ENCODE measurements at regions not wholly inside any gene's neighbourhood (a gene's known extent, or its start where the extent isn't known, plus 50 kb on each side); places are given as distances from the start of the nearest gene placed in this dataset.

- no peak for DNase-seq
Measured at GRCh38 chr20:60454491-60454890, 496.3 kb downstream of the CDH26 start.

DNA sequence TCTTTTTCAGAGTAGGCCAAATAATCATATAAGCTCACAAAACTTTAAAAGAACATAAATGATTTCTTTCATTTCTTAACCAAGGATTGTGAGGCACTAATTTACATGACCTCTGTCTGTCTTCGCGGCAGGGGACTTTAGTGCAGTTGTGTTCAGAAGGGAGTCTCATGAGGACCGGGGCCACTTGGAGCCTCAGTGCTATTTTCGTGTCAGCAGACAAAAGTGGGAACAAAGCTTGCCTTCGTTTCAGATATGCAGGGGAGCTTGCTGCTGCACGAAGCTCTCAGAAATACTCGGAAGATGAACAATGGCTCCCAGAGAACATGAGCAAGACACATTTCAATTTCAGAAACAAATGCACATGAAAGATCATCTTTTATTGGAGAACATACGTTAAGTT, 497.0 kb downstream of the CDH26 start:
- no peak for DNase-seq

- no peak for DNase-seq
Measured at GRCh38 chr20:60459212-60459611, 501.0 kb downstream of the CDH26 start.

DNA sequence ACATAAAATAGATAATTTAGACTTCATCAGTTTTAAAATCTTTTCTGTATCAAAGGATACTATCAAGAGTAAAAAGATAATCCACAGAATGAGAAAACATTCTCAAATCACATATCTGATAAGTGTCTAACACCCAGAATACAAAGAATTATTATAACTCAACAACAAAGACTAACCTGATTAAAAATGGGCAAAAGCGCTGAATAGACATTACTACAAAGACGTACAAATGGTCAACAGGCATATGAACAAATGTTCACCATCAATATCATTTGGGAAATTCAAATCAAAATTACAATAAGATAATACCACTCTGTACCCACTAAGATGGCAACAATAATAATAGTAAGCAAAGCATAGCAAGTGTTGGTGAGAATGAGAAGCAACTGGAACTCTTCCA, 503.8 kb downstream of the CDH26 start:
- DNase-seq: no peak

- no peak for DNase-seq
Measured at GRCh38 chr20:60463798-60464197, 505.6 kb downstream of the CDH26 start.

- no peak for DNase-seq
Measured at GRCh38 chr20:60465439-60465838, 507.2 kb downstream of the CDH26 start.

DNA sequence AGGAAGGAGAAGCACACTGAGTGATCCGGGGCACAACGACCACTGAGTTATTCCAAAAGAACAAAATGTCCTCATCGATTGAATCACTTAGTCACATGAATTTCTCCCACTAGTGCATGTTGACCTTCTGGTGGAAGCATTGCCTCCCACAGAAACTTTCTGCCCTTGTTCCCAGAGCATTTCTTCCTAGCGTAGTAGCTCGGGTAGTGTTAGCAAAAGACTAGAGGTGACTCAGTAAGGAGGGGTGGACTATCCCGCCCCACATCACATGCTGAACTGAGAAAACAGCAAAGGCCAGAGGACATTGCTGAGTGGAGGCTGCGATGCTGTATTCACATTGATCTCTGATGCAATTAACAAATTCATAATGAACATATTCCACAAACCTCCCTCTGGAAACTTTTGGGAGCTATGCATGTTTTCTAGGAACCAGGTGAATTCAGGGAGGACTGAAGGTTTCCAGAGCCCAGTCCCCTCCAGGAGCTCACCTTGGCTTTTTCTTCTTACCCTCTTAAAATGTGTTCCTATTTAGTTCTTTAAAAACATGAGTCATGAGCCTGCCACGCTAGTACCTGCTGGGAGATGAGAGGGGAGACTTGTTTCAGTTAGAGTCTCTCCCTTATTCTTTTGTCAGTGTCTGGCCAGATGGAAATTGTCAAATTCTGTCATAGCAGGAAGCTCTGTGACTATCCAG, 507.9 kb downstream of the CDH26 start:
- DNase-seq: no peak

DNA sequence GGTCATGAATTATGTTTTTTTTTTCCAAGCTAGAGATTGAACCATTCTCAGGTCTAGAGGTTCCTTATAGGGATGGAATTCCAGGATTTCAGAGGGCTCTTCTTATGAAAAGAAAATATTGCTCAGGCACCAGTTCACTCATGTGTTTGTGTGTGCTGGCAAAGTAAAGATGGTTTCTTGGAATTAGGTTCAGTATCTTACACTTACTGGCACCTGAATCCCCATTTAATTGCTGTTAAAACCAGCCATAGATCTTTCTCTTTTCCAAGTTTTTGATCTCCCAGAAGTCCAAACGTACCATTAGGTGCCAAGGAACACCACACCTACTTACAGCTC, 508.4 kb downstream of the CDH26 start:
- no peak for DNase-seq

DNA sequence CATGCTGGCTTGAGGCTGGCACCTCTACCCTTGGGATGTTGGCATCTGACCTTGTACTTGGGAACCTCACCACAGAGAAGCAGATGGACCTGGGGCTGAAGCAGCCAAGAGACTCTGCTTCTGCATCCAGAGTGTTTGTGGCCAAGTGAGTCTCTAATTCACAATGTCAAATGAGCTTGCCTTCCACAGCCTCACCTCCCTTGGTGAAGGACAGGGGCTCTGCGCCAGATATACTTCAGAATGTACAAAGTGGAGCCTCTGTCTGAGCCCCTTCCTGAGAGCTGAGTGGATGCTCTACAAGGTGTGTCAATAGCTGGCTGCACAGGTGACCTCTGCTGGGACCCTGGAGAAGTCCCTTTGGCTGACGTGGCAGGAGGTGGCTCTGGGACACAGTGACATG, 508.9 kb downstream of the CDH26 start:
- DNase-seq: no peak

GRCh38 chr20:60467771-60468170, 509.5 kb downstream of the CDH26 start:
- DNase-seq: no peak

DNA sequence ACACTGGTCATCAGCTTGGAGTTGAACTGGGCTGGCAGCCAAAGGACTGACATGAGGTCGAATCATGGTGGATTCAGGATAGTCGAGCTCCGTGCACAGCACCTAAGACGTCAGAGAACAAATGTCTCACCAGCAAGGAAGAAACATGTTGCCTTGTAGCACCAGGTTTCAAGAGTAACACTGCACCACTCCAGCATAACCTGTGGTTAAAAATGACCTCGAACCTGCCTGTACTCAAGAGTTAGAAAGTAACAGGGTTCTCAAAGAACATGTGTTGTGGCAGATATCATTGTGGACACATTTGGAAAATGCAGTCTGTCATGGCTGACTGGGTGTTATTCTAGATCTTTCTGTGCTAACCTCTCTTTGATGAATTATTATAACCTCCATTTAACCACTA, 511.6 kb downstream of the CDH26 start:
- no peak for DNase-seq

DNA sequence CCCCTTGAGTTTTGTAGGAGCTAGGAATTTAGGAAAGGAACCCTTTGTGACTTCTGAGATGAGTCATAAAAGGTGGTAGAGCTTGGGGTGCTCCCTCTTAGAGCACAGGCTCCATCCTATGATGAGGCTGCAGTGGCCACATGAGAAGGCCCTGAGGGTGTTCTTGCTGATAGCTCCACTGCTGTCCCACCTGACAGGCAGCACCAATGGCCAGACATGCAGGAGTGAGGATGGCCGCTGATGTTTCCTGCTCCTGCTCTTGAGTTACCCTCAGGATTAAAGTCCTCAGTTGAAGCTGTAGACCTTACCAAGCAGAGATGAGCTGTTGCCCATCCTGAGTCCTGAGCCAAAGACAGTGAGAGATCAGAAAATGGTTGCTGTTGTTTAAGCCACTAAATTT, 512.1 kb downstream of the CDH26 start:
- DNase-seq: no peak

DNA sequence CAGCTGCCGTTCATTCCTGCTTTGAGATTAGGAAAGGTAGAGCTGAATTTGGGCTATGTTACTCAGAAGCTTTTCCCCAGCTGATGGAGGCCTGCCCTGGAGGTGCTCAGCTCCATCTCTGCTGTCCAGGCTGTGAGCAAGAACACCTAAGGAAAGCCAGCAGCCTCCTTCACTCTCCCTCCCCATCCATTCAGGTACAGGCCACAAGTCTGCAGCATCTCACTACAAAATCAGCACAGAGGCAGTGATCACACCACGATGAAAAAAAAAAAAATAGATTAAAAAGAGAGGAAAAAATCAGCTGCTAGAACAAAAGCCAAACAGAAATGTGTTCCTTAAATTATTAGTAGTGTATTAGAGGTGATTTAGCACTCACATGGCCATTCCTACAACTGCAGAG, 515.0 kb downstream of the CDH26 start:
- no peak for DNase-seq

DNA sequence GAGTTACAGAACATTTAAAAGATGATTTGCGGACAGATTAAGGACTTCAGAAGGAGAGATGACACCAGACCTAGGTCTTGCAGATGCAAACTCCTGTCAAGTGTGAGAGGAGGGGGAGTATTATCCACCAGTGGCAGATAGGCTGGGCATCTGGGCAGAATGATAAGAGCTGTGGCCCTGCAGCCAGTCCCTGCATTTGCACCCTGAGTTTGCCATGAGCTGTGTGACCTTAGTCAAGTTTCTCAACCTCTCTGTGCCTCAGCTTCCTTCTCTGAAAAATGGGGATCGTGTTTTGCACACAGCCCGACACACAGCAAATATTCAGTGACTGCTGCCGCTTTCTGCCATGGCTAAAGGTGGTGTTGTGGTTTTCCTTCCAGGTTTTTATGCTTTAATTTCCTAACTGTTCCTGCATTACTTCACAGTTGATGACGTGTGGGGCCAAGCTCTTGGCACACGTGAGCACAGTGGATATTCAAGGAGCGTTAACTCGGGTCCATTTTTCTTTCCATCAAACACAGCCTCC, 516.2 kb downstream of the CDH26 start:
- no peak for DNase-seq

DNA sequence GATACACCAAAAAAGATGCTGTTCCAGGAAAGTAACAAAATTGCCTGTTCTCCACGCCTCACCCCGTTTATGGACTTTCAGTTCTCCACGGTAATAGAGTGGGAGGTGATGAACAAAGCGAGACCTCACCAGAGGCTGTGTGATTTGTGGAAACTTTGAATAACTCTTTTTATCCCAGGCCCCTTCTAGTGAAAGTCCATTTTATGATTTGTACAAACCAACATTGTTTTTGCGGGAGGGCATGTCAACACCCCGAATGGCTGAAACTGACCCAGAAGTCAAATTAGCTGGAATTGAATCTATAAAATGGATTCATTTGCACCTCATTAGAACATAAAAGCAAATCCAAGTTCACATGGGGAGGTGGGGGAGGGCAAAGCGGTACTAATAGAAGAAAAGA, 517.8 kb downstream of the CDH26 start:
- DNase-seq: no peak

GRCh38 chr20:60477958-60478357, 519.7 kb downstream of the CDH26 start:
- DNase-seq: no peak

DNA sequence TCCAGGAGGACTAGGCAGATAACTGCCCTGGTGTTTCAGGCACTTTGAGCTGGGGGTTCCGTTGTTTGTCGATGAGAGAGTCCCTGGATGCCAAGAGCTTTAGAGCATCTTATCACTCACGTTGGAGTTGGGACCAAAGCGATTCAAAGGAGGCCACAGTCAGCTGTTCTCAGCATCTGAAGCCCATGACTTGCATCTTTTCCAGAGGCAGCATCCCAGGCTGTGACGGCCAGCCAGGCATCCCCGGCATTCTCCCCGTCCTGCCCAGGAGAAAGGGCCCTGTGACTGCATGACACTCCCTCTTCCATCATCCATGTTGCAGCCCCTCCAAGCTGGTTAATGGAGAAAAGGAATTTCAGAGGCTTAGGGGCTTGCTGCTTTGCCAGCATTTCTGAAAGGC, 520.3 kb downstream of the CDH26 start:
- DNase-seq: no peak

GRCh38 chr20:60480950-60481742, 522.9 kb downstream of the CDH26 start:
- no peak for DNase-seq

DNA sequence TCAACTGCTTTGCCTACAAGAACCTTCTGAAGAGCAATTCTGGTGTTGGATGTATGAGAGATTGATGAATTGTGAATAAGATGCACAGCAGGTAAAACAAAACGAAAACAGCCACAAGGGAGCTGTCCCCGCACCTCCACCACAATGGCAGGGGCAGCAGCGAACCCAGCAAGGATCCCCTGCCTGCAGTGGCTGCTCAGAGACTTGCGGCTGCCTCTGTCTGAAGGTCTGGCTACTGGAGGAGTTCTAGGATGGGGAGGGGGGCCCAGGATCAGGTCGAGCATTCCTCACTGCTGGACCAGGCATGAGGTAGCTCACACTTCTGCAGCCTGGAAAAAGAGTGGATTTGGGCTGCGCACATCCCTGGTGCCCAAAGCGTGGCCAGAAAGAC, 523.5 kb downstream of the CDH26 start:
- no peak for DNase-seq

DNA sequence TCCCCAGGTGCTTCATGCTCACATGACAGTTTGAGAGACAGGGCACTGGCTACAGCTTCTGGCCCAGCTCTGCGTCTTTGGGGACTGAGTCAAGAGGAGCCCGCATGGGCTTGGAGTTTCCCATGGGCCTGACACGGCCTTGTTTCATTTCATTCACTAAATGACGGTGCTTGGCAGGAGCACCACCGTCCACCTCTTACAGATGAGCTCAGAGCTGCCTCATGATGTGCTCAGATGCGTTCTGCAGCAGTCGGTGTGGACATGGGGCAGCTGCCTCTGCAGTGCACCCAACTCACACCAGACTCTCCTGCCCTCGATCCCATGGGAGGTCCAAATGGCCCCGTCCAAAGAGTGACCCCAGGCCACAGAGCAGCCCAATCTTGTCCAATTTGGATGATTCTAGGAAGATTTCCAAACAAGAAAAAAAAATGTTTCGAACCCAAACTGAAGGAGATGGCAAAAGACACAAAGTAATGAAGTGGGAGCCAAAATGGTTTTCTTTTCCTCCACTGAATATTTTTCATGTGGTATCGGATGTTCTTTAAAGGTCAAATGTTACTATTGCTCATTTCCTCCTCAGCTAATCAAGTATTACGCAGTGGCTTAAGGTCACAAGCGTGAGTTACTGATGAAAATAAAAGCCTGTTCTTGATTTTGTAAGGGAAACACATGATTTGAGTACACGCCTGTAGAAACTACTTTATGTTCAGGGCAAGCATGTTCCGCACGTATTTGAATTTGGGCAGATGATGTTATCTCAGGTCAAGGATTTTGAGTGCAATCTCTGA, 524.2 kb downstream of the CDH26 start:
- no peak for DNase-seq

- no peak for DNase-seq
Measured at GRCh38 chr20:60483371-60483770, 525.1 kb downstream of the CDH26 start.

- DNase-seq: no peak
Measured at GRCh38 chr20:60484316-60484715, 526.1 kb downstream of the CDH26 start.

- no peak for DNase-seq
Measured at GRCh38 chr20:60485012-60485760, 527.0 kb downstream of the CDH26 start.
